ENCODE measurements at regions not wholly inside any gene's neighbourhood (a gene's known extent, or its start where the extent isn't known, plus 50 kb on each side); places are given as distances from the start of the nearest gene placed in this dataset.
"Not testable (repeated sequence)": the region's sequence is repeated elsewhere in the genome, so short reads cannot be mapped to it uniquely, and the experiment has no call there.

GRCh38 chr15:70524470-70524869 is 238.9 kb downstream of the UACA start:
- no peak for DNase-seq

- DNase-seq, result no peak
Measured at GRCh38 chr15:70523616-70524015, 239.7 kb downstream of the UACA start.

- no peak for DNase-seq
Measured at GRCh38 chr15:70523192-70523591, 240.2 kb downstream of the UACA start.

GRCh38 chr15:70522323-70522966 is 240.9 kb downstream of the UACA start:
- DNase-seq, result no peak

GRCh38 chr15:70521576-70522322 is 241.6 kb downstream of the UACA start:
- no peak for DNase-seq

GRCh38 chr15:70519616-70520015 is 243.7 kb downstream of the UACA start:
- DNase-seq, result no peak

- no peak for DNase-seq
Measured at GRCh38 chr15:70519004-70519365, 244.4 kb downstream of the UACA start.

- no peak for DNase-seq
Measured at GRCh38 chr15:70518201-70519003, 245.0 kb downstream of the UACA start.

GRCh38 chr15:70517194-70517590 is 246.2 kb downstream of the UACA start:
- DNase-seq, result no peak

- DNase-seq, result no peak
Measured at GRCh38 chr15:70516408-70517193, 246.8 kb downstream of the UACA start.

- no peak for DNase-seq
Measured at GRCh38 chr15:70514251-70514650, 249.1 kb downstream of the UACA start.

GRCh38 chr15:70513819-70514218 is 249.5 kb downstream of the UACA start:
- no peak for DNase-seq

GRCh38 chr15:70512772-70513362 is 250.5 kb downstream of the UACA start:
- DNase-seq, result no peak

GRCh38 chr15:70511972-70512587 is 251.3 kb downstream of the UACA start:
- not testable (repeated sequence) for DNase-seq

GRCh38 chr15:70510433-70510832 is 252.9 kb downstream of the UACA start:
- DNase-seq, result no peak

GRCh38 chr15:70509731-70510143 is 253.6 kb downstream of the UACA start:
- DNase-seq, result no peak

GRCh38 chr15:70509282-70509662 is 254.1 kb downstream of the UACA start:
- DNase-seq, result no peak

GRCh38 chr15:70508561-70509281 is 254.6 kb downstream of the UACA start:
- no peak for DNase-seq

GRCh38 chr15:70507772-70508371 is 255.5 kb downstream of the UACA start:
- no peak for DNase-seq

Data from skin of body (tissue), 1 donor.